A673 (cell line): ENCODE measurements at regions not wholly inside any gene's neighbourhood (a gene's known extent, or its start where the extent isn't known, plus 50 kb on each side); places are given as distances from the start of the nearest gene placed in this dataset.
"Not testable (repeated sequence)": the region's sequence is repeated elsewhere in the genome, so short reads cannot be mapped to it uniquely, and the experiment has no call there.

Source experiments
- BruUV-seq: library from RNA; stranded (reverse); fragments of 400-500 nt; replicated peaks from 2 replicates; lab custom pipeline; 2021; lab: Mats Ljungman, UMichigan
- CTCF ChIA-PET: fragments of 300-600 bp; sonication (Branson Sonifier 250); formaldehyde crosslinking; loops from one replicate; lab custom pipeline; 2022; ENCODE audit warnings: antibody characterized with exemption; lab: Charles Lee
- POLR2A ChIA-PET: fragments of 300-600 bp; sonication (Branson Sonifier 250); formaldehyde crosslinking; loops from one replicate; lab custom pipeline; 2022; ENCODE audit warnings: antibody characterized with exemption; ENCODE audit not compliant: low non-redundant PET; lab: Charles Lee
- DNase-seq: peaks from one replicate; pipeline ENCODE4 v3.0.0-alpha.2; 2015; ENCODE audit warnings: low spot score
- H3K27ac ChIP-seq: fragments of 200-600 bp; sonication (generic); 2 replicates; pipeline ENCODE4 v1.5.1; 2016; ENCODE audit warnings: mixed run types, low read depth, mild to moderate bottlenecking, mixed read lengths, antibody characterized with exemption, low read length; ENCODE audit not compliant: poor library complexity, severe bottlenecking
- H3K27me3 ChIP-seq: fragments of 200-600 bp; sonication (generic); replicated peaks from 2 replicates; pipeline ENCODE4 v1.6.1; 2017; ENCODE audit warnings: mixed run types, low read depth, mild to moderate bottlenecking, mixed read lengths, antibody characterized with exemption, low read length; ENCODE audit not compliant: insufficient read depth, poor library complexity
- H3K36me3 ChIP-seq: fragments of 200-600 bp; sonication (generic); 2 replicates; pipeline ENCODE4 v1.6.1; 2016; ENCODE audit warnings: mixed run types, mild to moderate bottlenecking, mixed read lengths, antibody characterized with exemption, low read length; ENCODE audit not compliant: insufficient read depth, poor library complexity, severe bottlenecking
- H3K4me1 ChIP-seq: fragments of 200-600 bp; sonication (generic); 2 replicates; pipeline ENCODE4 v1.6.1; 2017; ENCODE audit warnings: mixed run types, mild to moderate bottlenecking, mixed read lengths, antibody characterized with exemption, low read length; ENCODE audit not compliant: insufficient read depth, poor library complexity, severe bottlenecking
- H3K4me3 ChIP-seq: fragments of 200-600 bp; sonication (generic); 2 replicates; pipeline ENCODE4 v1.5.1; 2016; ENCODE audit warnings: low read depth, mixed run types, mild to moderate bottlenecking, mixed read lengths, low read length; ENCODE audit not compliant: poor library complexity, severe bottlenecking
- H3K9me3 ChIP-seq: fragments of 200-600 bp; sonication (generic); 2 replicates; pipeline ENCODE4 v1.6.1; 2016; ENCODE audit warnings: mixed run types, low read depth, mild to moderate bottlenecking, mixed read lengths, antibody characterized with exemption, low read length; ENCODE audit not compliant: poor library complexity, severe bottlenecking
- CTCF ChIP-seq: fragments of 300-800, 200-600 bp; sonication (generic); conservative IDR thresholded peaks from 2 replicates; pipeline ENCODE4 v1.5.1; 2017; ENCODE audit warnings: low read depth, mild to moderate bottlenecking, antibody characterized with exemption, low read length, moderate library complexity, mixed read lengths
- EZH2 ChIP-seq: fragments of 200-600 bp; sonication (generic); IDR thresholded peaks from 2 replicates; pipeline ENCODE4 v1.6.1; 2017; ENCODE audit warnings: borderline replicate concordance, low read depth, mild to moderate bottlenecking, mixed read lengths, antibody characterized with exemption, low read length; ENCODE audit not compliant: poor library complexity, severe bottlenecking
- intact Hi-C: fragments of 100-400 bp; cut with micrococcal nuclease; formaldehyde crosslinking; loops from one replicate; pipeline ENCODE4 v1.10.0; 2022; ENCODE audit not compliant: unreplicated experiment

DNA sequence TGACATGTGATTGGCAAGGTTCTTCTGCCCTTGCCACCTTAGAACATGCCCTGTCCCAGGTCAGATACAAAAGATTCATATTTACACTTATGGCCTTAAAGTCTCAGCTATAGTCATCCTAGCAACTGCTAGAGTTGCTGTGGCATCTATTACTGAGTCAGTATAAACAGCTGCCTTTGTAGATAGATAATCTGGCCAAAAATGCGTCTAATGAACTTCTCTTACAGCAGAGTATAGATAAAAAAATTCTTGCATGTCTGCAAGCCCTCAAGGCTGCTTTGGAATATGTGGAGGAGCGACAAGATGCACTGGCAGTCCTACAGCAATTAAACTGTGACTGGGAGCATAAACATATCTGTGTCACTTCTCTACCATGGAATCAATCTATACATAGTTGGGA, 1209.7 kb upstream of the PABPC4L start:
- no peaks in the 10 kb centered on the region for H3K9me3 ChIP-seq
- intact Hi-C loops, result no loop called here
- no peaks in the 10 kb centered on the region for H3K36me3 ChIP-seq
- no peaks in the 10 kb centered on the region for H3K27me3 ChIP-seq
- H3K4me1 ChIP-seq, result no peaks in the 10 kb centered on the region
- POLR2A ChIA-PET, result no interaction called here
- no TSS peak for BruUV-seq
- no peak overlapping the region for H3K27ac ChIP-seq
- no peak for DNase-seq
- CTCF ChIA-PET, result no interaction called here
- H3K4me3 ChIP-seq, result no peak overlapping the region
- TF ChIP-seq EZH2 (no peak), CTCF (no peak)

DNA sequence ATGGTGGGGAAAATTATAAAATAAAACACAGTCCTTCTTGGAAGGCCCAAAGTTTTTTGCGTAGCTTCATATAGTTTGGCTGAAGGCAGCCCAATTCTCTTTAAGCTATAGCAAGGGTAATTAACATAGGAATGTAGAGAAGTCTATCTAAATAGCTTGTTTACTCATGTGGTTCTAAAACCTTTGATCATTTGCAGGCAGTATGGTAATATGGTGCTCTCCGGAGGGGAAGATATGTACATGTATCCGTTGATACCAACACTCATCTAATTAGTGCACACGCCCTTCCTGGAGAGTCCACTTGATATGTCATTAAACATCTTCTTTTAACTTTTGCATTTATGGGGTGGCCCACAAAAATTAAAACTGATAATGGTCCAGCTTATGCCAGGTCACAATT, 1207.7 kb upstream of the PABPC4L start:
- H3K27ac ChIP-seq, BruUV-seq, intact Hi-C loops, H3K4me1 ChIP-seq, DNase-seq, CTCF ChIA-PET, H3K9me3 ChIP-seq, H3K27me3 ChIP-seq, POLR2A ChIA-PET, H3K36me3 ChIP-seq, H3K4me3 ChIP-seq: not testable (repeated sequence)

GRCh38 chr4:135408109-135408508, 1206.5 kb upstream of the PABPC4L start:
- no peak overlapping the region for H3K4me3 ChIP-seq
- CTCF ChIA-PET, result no interaction called here
- POLR2A ChIA-PET, result no interaction called here
- no peaks in the 10 kb centered on the region for H3K4me1 ChIP-seq
- TF ChIP-seq CTCF, result no peak
- no peak for TF ChIP-seq EZH2
- H3K36me3 ChIP-seq, result no peaks in the 10 kb centered on the region
- intact Hi-C loops, result no loop called here
- no peak for DNase-seq
- no peaks in the 10 kb centered on the region for H3K27me3 ChIP-seq
- no TSS peak for BruUV-seq
- no peak overlapping the region for H3K27ac ChIP-seq
- no peaks in the 10 kb centered on the region for H3K9me3 ChIP-seq

DNA sequence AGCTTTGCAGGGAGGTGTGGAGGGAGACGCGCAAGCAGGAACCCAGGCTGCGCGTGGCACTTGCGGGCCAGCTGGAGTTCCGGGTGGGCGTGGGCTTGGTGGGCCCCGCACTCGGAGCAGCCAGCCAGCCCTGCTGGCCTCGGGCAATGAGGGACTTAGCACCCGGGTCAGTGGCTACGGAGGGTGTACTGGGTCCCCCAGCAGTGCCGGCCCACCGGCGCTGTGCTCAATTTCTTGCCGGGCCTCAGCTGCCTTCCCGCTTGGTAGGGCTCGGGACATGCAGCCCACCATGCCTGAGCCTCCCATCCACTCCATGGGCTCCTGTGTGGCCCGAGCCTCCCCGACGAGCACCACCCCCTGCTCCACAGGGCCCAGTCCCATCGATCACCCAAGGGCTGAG, 1205.0 kb upstream of the PABPC4L start:
- H3K4me1 ChIP-seq, H3K27ac ChIP-seq, POLR2A ChIA-PET, DNase-seq, H3K9me3 ChIP-seq, H3K4me3 ChIP-seq, CTCF ChIA-PET, intact Hi-C loops, BruUV-seq, H3K36me3 ChIP-seq, H3K27me3 ChIP-seq: not testable (repeated sequence)
